HepG2 (cell line): ENCODE measurements at regions not wholly inside any gene's neighbourhood (a gene's known extent, or its start where the extent isn't known, plus 50 kb on each side); places are given as distances from the start of the nearest gene placed in this dataset.

Experiments
- ARNT2 ChIP-seq: sonication (generic); formaldehyde crosslinking; IDR thresholded peaks from 2 replicates; pipeline ENCODE4 v1.8.0; 2022; ENCODE audit warnings: mild to moderate bottlenecking, low read depth, missing genetic modification reagents, moderate library complexity
- CCAR2 ChIP-seq: fragments of 200-400 bp; formaldehyde crosslinking; optimal IDR thresholded peaks from 2 replicates; pipeline ENCODE3; 2018; ENCODE audit warnings: low read depth, mild to moderate bottlenecking, low read length, moderate library complexity
- EED ChIP-seq: sonication (generic); formaldehyde crosslinking; IDR thresholded peaks from 2 replicates; pipeline ENCODE4 v1.5.0; 2020; ENCODE audit warnings: mild to moderate bottlenecking, missing genetic modification reagents
- NFE2 ChIP-seq: sonication (generic); formaldehyde crosslinking; IDR thresholded peaks from 2 replicates; pipeline ENCODE4 v1.4.0; 2020; ENCODE audit warnings: missing genetic modification reagents
- POLR2A ChIP-seq, 2 experiments: IDR thresholded peaks; 2 replicates each; pipeline ENCODE4 v1.6.1; 2011; ENCODE audit warnings: low read depth in 2 of 2, low read length in 2 of 2, mild to moderate bottlenecking in 1 of 2, moderate library complexity in 1 of 2; ENCODE audit not compliant: insufficient read depth in 1 of 2
- TCF7 ChIP-seq: sonication (generic); IDR thresholded peaks from 2 replicates; pipeline ENCODE4 v1.6.1; 2016; ENCODE audit warnings: antibody characterized with exemption, low read depth
- ZKSCAN5 ChIP-seq: sonication (generic); formaldehyde crosslinking; IDR thresholded peaks from 2 replicates; pipeline ENCODE4 v1.5.1; 2020; ENCODE audit warnings: mild to moderate bottlenecking, missing genetic modification reagents
- ZNF274 ChIP-seq: sonication (generic); formaldehyde crosslinking; IDR thresholded peaks from 2 replicates; pipeline ENCODE4 v1.5.1; 2020; ENCODE audit warnings: mild to moderate bottlenecking, missing genetic modification reagents
- TF ChIP-seq, protein P1 (sequence below): sonication (generic); formaldehyde crosslinking; IDR thresholded peaks from 2 replicates; pipeline ENCODE4 v1.5.0; 2020; ENCODE audit warnings: mild to moderate bottlenecking, missing genetic modification reagents, moderate library complexity
- TF ChIP-seq, protein P2 (sequence below): sonication (generic); formaldehyde crosslinking; IDR thresholded peaks from 2 replicates; pipeline ENCODE4 v1.8.1; 2022; ENCODE audit warnings: mild to moderate bottlenecking, missing genetic modification reagents

DNA sequence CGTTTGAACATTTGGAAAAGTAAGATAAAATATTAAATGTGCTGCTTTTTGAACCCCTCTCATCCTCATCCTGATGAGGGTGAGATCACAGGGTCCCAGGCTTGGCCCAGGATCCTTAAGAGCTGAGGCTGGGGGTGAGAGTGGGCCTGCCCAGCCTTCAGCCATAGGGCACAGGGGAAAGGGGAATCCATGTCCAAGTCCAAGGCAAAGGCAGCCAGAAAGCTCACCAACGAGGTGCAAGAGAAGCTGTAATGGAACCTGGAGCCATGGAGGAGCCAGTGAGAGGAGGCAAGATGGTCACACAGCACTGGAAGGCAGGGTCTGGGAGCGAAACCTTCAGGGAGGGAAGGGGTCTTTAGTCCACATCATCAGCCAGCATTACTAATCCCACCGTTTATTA lies 191.9 kb downstream of the RRAGC start:
- TF ChIP-seq EED (CRISPR knock-in tag) = no peak
- no peak for TF ChIP-seq NFE2
- TF ChIP-seq ARNT2 (CRISPR knock-in tag) = no peak
- TF ChIP-seq POLR2A (IDR thresholded peaks at IDR 0.05; ENCODE audit: insufficient read depth in 1 of 2, low read depth in 2 of 2, low read length in 2 of 2) = no peak
- TF ChIP-seq ZNF274 (CRISPR knock-in tag) = no peak
- no peak for TF ChIP-seq CCAR2
- no peak for TF ChIP-seq TCF7
- no peak for TF ChIP-seq ZKSCAN5 (CRISPR knock-in tag)
- TF ChIP-seq, protein P1, sequence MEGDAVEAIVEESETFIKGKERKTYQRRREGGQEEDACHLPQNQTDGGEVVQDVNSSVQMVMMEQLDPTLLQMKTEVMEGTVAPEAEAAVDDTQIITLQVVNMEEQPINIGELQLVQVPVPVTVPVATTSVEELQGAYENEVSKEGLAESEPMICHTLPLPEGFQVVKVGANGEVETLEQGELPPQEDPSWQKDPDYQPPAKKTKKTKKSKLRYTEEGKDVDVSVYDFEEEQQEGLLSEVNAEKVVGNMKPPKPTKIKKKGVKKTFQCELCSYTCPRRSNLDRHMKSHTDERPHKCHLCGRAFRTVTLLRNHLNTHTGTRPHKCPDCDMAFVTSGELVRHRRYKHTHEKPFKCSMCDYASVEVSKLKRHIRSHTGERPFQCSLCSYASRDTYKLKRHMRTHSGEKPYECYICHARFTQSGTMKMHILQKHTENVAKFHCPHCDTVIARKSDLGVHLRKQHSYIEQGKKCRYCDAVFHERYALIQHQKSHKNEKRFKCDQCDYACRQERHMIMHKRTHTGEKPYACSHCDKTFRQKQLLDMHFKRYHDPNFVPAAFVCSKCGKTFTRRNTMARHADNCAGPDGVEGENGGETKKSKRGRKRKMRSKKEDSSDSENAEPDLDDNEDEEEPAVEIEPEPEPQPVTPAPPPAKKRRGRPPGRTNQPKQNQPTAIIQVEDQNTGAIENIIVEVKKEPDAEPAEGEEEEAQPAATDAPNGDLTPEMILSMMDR (CRISPR knock-in tag) = no peak
- TF ChIP-seq, protein P2, sequence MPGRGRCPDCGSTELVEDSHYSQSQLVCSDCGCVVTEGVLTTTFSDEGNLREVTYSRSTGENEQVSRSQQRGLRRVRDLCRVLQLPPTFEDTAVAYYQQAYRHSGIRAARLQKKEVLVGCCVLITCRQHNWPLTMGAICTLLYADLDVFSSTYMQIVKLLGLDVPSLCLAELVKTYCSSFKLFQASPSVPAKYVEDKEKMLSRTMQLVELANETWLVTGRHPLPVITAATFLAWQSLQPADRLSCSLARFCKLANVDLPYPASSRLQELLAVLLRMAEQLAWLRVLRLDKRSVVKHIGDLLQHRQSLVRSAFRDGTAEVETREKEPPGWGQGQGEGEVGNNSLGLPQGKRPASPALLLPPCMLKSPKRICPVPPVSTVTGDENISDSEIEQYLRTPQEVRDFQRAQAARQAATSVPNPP (CRISPR knock-in tag) = no peak
